Psoas muscle (tissue), 7 donors: ENCODE measurements at regions not wholly inside any gene's neighbourhood (a gene's known extent, or its start where the extent isn't known, plus 50 kb on each side); places are given as distances from the start of the nearest gene placed in this dataset.

Source experiments
- ATAC-seq, 4 donors: fragments of 200-7000 bp; cut with Tn5 transposase; one replicate each; pipeline ENCODE4 v1.9.1; 2020; ENCODE audit warnings: moderate library complexity in 3 of 4, mild to moderate bottlenecking in 2 of 4
- DNase-seq, 2 donors: peaks; one replicate each; pipeline ENCODE4 v3.0.0-alpha.2; 2020
- H3K27ac ChIP-seq: fragments of 200-600 bp; one replicate; pipeline ENCODE4 v1.8.0; 2022
- H3K27me3 ChIP-seq, 3 donors: fragments of 200-600 bp in 1 of 3; one replicate each; pipeline versions ENCODE4 v1.6.1 to v1.8.0; 2013 to 2022; ENCODE audit warnings: low read length in 2 of 3, mild to moderate bottlenecking in 2 of 3, moderate library complexity in 1 of 3; ENCODE audit not compliant: insufficient read depth in 3 of 3
- H3K36me3 ChIP-seq, 2 donors: fragments of 200-600 bp in 1 of 2; one replicate each; pipeline versions ENCODE4 v1.6.1 to v1.8.0; 2013 to 2022; ENCODE audit warnings: low read depth in 1 of 2, mild to moderate bottlenecking in 1 of 2, moderate library complexity in 1 of 2; ENCODE audit not compliant: insufficient read depth in 1 of 2
- H3K4me1 ChIP-seq: fragments of 200-600 bp; one replicate; pipeline ENCODE4 v1.8.0; 2022
- H3K4me3 ChIP-seq: fragments of 200-600 bp; one replicate; pipeline ENCODE4 v1.8.0; 2022; ENCODE audit warnings: mild to moderate bottlenecking
- H3K9me3 ChIP-seq: fragments of 200-600 bp; one replicate; pipeline ENCODE4 v1.8.0; 2022
- CTCF ChIP-seq: fragments of 200-600 bp; IDR thresholded peaks from one replicate; pipeline ENCODE4 v1.8.0; 2022; ENCODE audit warnings: antibody characterized with exemption
- WGBS, 3 donors: extraction: QIAGEN DNeasy Blood & Tissue Kit; methylation state at CpG; one replicate each; pipeline versions ENCODE4 v1.1.6 to v1.1.7; 2013; 5-methylcytosine and 5-hydroxymethylcytosine counted together
- intact Hi-C, 2 donors: fragments of 100-400 bp; cut with DNase I; formaldehyde crosslinking; loops; one replicate each; pipeline versions ENCODE4 v1.11.0 to v1.14.2; 2022
- donor health status: healthy with polysubstance abuse.
- donor health status: DM: no; HTN: no; CAD: no; lungs with moderate emphysema.
- donor health status: Bipolar disorder and iron deficiency.
- donor health status: healthy.
- donor health status: DM: yes; HTN: yes; CAD: no.
- donor health status: DM: no; HTN: no; CAD: no.
- donor health status: DM: yes; HTN: yes; CAD: no.

- TF ChIP-seq CTCF: no peak
- Histone ChIP-seq H3K4me1 (no peaks in the 10 kb centered on the region), H3K4me3 (no peak overlapping the region), H3K9me3 (no peaks in the 10 kb centered on the region), H3K36me3 (no peaks in the 10 kb centered on the region), H3K27ac (no peak overlapping the region), H3K27me3 (no peaks in the 10 kb centered on the region)
- no peak for DNase-seq
- 65 to 69% (median 65%) methylated on average over 5 of the region's 5 CpGs for WGBS, 3 donors
- no peak for ATAC-seq
- intact Hi-C loops: no loop called here
Observed at GRCh38 chr2:137826373-137827372, 137.6 kb upstream of the HNMT start.

- H3K36me3 ChIP-seq: no peaks in the 10 kb centered on the region
- H3K4me3 ChIP-seq: no peak overlapping the region
- DNase-seq: no peak
- no peaks in the 10 kb centered on the region for H3K4me1 ChIP-seq
- intact Hi-C loops: no loop called here
- no peak for ATAC-seq
- no peaks in the 10 kb centered on the region for H3K9me3 ChIP-seq
- TF ChIP-seq CTCF: no peak
- no peaks in the 10 kb centered on the region for H3K27me3 ChIP-seq
- WGBS, 3 donors: 74 to 83% (median 75%) methylated on average over 3 of the region's 3 CpGs
- H3K27ac ChIP-seq: no peak overlapping the region
Observed at GRCh38 chr2:137828624-137829023, 135.6 kb upstream of the HNMT start.

GRCh38 chr2:137829251-137829650 lies 135.0 kb upstream of the HNMT start:
- Histone ChIP-seq H3K27me3 (no peaks in the 10 kb centered on the region), H3K4me3 (no peak overlapping the region), H3K36me3 (no peaks in the 10 kb centered on the region), H3K9me3 (no peaks in the 10 kb centered on the region), H3K4me1 (no peaks in the 10 kb centered on the region), H3K27ac (no peak overlapping the region)
- no peak for TF ChIP-seq CTCF
- intact Hi-C loops: no loop called here
- 49 to 58% (median 56%) methylated on average over 2 of the region's 2 CpGs for WGBS, 3 donors
- ATAC-seq (no peak), DNase-seq (no peak)

- no peaks in the 10 kb centered on the region for H3K9me3 ChIP-seq
- no peak for DNase-seq
- no peak for TF ChIP-seq CTCF
- H3K4me3 ChIP-seq: no peak overlapping the region
- ATAC-seq: no peak
- H3K27ac ChIP-seq: no peak overlapping the region
- H3K4me1 ChIP-seq: no peaks in the 10 kb centered on the region
- H3K36me3 ChIP-seq: no peaks in the 10 kb centered on the region
- H3K27me3 ChIP-seq: no peaks in the 10 kb centered on the region
- WGBS, 3 donors: 70 to 77% (median 73%) methylated on average over 6 of the region's 6 CpGs
- intact Hi-C loops: loop anchor here (5.0 to 10.0 kb wide), 3 partner anchors 370 to 1413 kb away; no protein-coding TSS in a partner anchor
Observed at GRCh38 chr2:137834760-137835379, 129.4 kb upstream of the HNMT start.
